HUES6 (cell line): ENCODE measurements at regions not wholly inside any gene's neighbourhood (a gene's known extent, or its start where the extent isn't known, plus 50 kb on each side); places are given as distances from the start of the nearest gene placed in this dataset.

Experiments
- H3K27ac ChIP-seq: 2 replicates; pipeline ENCODE4 v1.7.0; 2013; ENCODE audit warnings: low read depth, mild to moderate bottlenecking, low read length, inconsistent platforms
- H3K27me3 ChIP-seq: 2 replicates; pipeline ENCODE4 v1.6.1; 2013; ENCODE audit warnings: low read length; ENCODE audit not compliant: control insufficient read depth, insufficient read depth
- H3K36me3 ChIP-seq: 2 replicates; pipeline ENCODE4 v1.6.1; 2013; ENCODE audit warnings: low read length; ENCODE audit not compliant: control insufficient read depth, insufficient read depth
- H3K4me1 ChIP-seq: 2 replicates; pipeline ENCODE4 v1.6.1; 2013; ENCODE audit warnings: low read length; ENCODE audit not compliant: control insufficient read depth, insufficient read depth
- H3K4me3 ChIP-seq: 2 replicates; pipeline ENCODE4 v1.5.1; 2013; ENCODE audit warnings: low read depth, low read length
- H3K9ac ChIP-seq: one replicate; pipeline ENCODE4 v1.6.1; 2013; ENCODE audit warnings: mild to moderate bottlenecking, low read length
- H3K9me3 ChIP-seq: 2 replicates; pipeline ENCODE4 v1.6.1; 2013; ENCODE audit warnings: low read depth, low read length; ENCODE audit not compliant: control insufficient read depth, insufficient read depth

- Histone ChIP-seq H3K4me3 (no peak overlapping the region), H3K36me3 (no peaks in the 10 kb centered on the region), H3K27ac (no peak overlapping the region), H3K4me1 (no peaks in the 10 kb centered on the region), H3K27me3 (no peaks in the 10 kb centered on the region; the same call in 1 of the 2 replicates), H3K9ac (no peak overlapping the region), H3K9me3 (peaks cover 12% of the 10 kb centered on the region)
Observed at GRCh38 chrX:138378876-138379275, 332.6 kb downstream of the FGF13 start.

- Histone ChIP-seq H3K27me3 (no peaks in the 10 kb centered on the region; the same call in 1 of the 2 replicates), H3K9me3 (no peaks in the 10 kb centered on the region), H3K36me3 (no peaks in the 10 kb centered on the region), H3K27ac (no peak overlapping the region), H3K9ac (no peak overlapping the region), H3K4me1 (0 out of 2 replicates have a peak, but pooled peaks cover 2% of the 10 kb centered on the region), H3K4me3 (no peak overlapping the region)
Observed at GRCh38 chrX:138408101-138408500, 303.4 kb downstream of the FGF13 start.

- Histone ChIP-seq H3K27ac (no peak overlapping the region), H3K9ac (no peak overlapping the region), H3K27me3 (no peaks in the 10 kb centered on the region; the same call in 1 of the 2 replicates), H3K9me3 (no peaks in the 10 kb centered on the region), H3K4me3 (no peak overlapping the region), H3K36me3 (no peaks in the 10 kb centered on the region), H3K4me1 (no peaks in the 10 kb centered on the region)
Observed at GRCh38 chrX:138411048-138411447, 300.5 kb downstream of the FGF13 start.
